Activated B cell treated with CpG ODN at 0.5 μM for 24 hours (primary cell): ENCODE measurements at regions not wholly inside any gene's neighbourhood (a gene's known extent, or its start where the extent isn't known, plus 50 kb on each side); places are given as distances from the start of the nearest gene placed in this dataset.

Experiments
- ATAC-seq: fragments of 200-7000 bp; cut with Tn5 transposase; one replicate; pipeline ENCODE4 v1.10.0; 2021; ENCODE audit warnings: low read depth, mild to moderate bottlenecking, moderate library complexity
- CTCF ChIA-PET: fragments of 350-600 bp; sonication (Branson Sonifier 250); formaldehyde crosslinking; loops from one replicate; lab custom pipeline; 2021; ENCODE audit warnings: antibody characterized with exemption; lab: Charles Lee
- POLR2A ChIA-PET: fragments of 350-600 bp; sonication (Branson Sonifier 250); formaldehyde crosslinking; loops from one replicate; lab custom pipeline; 2021; ENCODE audit warnings: antibody characterized with exemption; lab: Charles Lee
- DNase-seq: peaks from one replicate; pipeline ENCODE4 v3.0.0; 2022
- H3K27ac Mint-ChIP-seq: one replicate; pipeline ENCODE4 v1.8.0; 2020; ENCODE audit warnings: mixed read lengths
- H3K27me3 Mint-ChIP-seq: one replicate; pipeline ENCODE4 v1.8.0; 2021; ENCODE audit warnings: mixed read lengths
- H3K36me3 Mint-ChIP-seq: one replicate; pipeline ENCODE4 v1.8.0; 2021; ENCODE audit warnings: low read depth, mixed read lengths
- H3K4me1 Mint-ChIP-seq: one replicate; pipeline ENCODE4 v1.8.0; 2021; ENCODE audit warnings: mixed read lengths
- H3K4me3 Mint-ChIP-seq: one replicate; pipeline ENCODE4 v1.8.0; 2020; ENCODE audit warnings: mild to moderate bottlenecking, mixed read lengths
- H3K9me3 Mint-ChIP-seq: one replicate; pipeline ENCODE4 v1.8.0; 2020; ENCODE audit warnings: mixed read lengths
- intact Hi-C: fragments of 100-400 bp; cut with micrococcal nuclease; formaldehyde crosslinking; loops from one replicate; pipeline ENCODE4 v1.15.1; 2024
- TF ChIP-seq, protein P1 (sequence below): fragments of 200-600 bp; IDR thresholded peaks from one replicate; pipeline ENCODE4 v1.8.0; 2022; ENCODE audit warnings: antibody characterized with exemption, mild to moderate bottlenecking

DNA sequence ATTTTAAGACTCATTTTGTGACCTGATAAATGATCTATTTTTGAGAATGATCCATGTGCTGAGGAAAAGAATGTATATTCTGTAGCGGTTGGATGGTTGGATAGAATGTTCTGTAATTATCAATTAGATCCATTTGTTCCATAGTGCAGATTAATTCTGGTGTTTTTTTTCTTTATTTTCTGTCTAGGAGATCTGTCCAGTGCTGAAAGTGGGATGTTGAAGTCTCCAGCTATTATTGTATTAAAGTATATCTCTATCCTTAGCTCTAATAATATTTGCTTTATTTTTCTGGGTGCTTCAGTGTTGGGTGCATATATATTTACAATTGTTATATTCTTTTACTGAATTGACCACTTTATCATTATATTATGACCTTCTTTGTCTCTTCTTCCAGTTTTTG lies 1344.9 kb upstream of the TENM3 start:
- DNase-seq (no peak), ATAC-seq (no peak)
- no peaks in the 10 kb centered on the region for H3K36me3 Mint-ChIP-seq
- peaks cover 14% of the 10 kb centered on the region for H3K9me3 Mint-ChIP-seq
- no peak overlapping the region for H3K27ac Mint-ChIP-seq
- H3K4me1 Mint-ChIP-seq: no peaks in the 10 kb centered on the region
- CTCF ChIA-PET: no interaction called here
- POLR2A ChIA-PET: no interaction called here
- intact Hi-C loops: no loop called here
- H3K27me3 Mint-ChIP-seq: no peaks in the 10 kb centered on the region
- H3K4me3 Mint-ChIP-seq: no peak overlapping the region
- TF ChIP-seq, protein P1, sequence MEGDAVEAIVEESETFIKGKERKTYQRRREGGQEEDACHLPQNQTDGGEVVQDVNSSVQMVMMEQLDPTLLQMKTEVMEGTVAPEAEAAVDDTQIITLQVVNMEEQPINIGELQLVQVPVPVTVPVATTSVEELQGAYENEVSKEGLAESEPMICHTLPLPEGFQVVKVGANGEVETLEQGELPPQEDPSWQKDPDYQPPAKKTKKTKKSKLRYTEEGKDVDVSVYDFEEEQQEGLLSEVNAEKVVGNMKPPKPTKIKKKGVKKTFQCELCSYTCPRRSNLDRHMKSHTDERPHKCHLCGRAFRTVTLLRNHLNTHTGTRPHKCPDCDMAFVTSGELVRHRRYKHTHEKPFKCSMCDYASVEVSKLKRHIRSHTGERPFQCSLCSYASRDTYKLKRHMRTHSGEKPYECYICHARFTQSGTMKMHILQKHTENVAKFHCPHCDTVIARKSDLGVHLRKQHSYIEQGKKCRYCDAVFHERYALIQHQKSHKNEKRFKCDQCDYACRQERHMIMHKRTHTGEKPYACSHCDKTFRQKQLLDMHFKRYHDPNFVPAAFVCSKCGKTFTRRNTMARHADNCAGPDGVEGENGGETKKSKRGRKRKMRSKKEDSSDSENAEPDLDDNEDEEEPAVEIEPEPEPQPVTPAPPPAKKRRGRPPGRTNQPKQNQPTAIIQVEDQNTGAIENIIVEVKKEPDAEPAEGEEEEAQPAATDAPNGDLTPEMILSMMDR: no peak

DNA sequence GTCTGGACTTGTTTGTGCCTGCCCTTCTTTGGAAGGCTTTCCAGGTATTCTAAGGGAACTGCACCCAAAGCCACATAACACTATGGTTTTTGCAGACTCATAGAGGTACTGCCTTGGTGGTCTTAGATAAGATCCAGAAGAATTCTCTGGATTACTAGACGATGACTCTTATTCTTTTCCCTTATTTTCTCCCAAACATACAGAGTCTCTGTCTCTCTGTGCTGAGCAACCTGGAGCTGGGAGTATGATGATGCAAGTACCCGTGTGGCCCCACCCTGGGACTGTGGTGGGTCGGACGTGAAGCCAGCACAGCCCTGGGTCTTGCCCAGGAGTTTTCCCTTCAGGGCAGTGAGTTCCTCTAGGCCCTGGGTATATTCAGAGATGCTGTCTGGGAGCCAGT lies 1342.4 kb upstream of the TENM3 start:
- DNase-seq: no peak
- CTCF ChIA-PET: no interaction called here
- intact Hi-C loops: no loop called here
- Mint-ChIP-seq H3K4me1 (no peaks in the 10 kb centered on the region), H3K4me3 (no peak overlapping the region), H3K27ac (no peak overlapping the region), H3K36me3 (no peaks in the 10 kb centered on the region), H3K9me3 (peaks cover 16% of the 10 kb centered on the region), H3K27me3 (no peaks in the 10 kb centered on the region)
- POLR2A ChIA-PET: no interaction called here
- TF ChIP-seq, protein P1: no peak
- ATAC-seq: no peak

DNA sequence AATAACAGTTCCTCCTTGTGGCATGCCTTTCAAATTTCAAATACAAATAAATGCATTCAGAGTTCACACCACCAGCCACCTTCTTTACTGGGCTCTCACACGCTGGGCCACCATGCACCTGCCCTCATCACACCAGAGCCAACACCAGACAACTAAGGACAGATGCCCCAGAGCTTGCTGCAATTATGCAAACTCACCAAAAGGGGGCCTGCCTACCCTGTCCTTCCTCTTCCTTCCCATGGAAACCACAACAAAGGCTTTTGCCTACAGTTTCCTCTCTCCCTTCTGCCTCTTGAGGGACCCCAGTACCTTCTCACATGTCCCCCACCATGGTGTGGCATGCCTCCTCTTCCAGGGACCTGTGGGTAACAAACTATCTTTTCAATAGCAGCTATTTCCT lies 1333.9 kb upstream of the TENM3 start:
- Mint-ChIP-seq H3K27ac (no peak overlapping the region), H3K9me3 (peaks cover under 1% of the 10 kb centered on the region), H3K36me3 (no peaks in the 10 kb centered on the region), H3K4me3 (no peak overlapping the region), H3K4me1 (no peaks in the 10 kb centered on the region), H3K27me3 (no peaks in the 10 kb centered on the region)
- TF ChIP-seq, protein P1: no peak
- ChIA-PET CTCF (no interaction called here), POLR2A (no interaction called here)
- DNase-seq: no peak
- intact Hi-C loops: no loop called here
- ATAC-seq: no peak

DNA sequence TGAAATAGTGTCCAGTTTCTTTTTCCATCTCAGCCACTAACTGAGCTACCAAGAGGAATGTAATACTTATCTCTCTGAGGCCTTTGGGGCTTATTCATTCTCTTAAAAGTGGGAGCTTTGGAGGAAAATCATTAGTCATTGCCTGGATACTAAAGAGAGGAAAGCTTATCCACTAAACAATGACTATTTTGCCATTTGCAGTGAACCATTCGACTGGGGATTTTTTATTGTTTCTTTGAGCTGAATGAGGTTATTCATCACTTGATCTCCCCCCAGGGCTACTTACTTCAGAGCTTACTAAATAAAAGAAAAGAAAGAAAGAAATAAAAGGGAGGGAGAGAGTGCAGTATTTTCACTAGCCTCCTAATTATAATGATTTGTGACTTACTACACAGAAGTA lies 1329.5 kb upstream of the TENM3 start:
- H3K27ac Mint-ChIP-seq: no peak overlapping the region
- ATAC-seq: no peak
- intact Hi-C loops: no loop called here

DNA sequence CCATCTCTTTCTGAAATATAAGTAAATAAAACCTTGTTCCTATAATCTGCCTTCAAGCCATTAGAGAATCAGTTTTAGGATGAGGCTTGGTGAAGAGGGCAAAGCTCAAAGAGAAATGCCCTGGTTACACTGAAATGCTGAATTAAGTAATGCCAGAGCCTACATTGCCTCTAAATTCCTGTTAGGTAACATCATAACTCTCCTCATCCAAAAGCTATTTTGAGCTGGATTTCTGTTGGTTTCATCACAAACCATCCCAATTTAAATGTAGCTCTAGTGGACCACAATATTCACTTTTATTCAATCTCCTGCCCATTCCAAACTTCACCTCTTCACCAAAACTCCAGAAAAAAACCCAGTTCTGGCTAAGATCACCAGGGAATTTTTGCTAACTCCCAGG lies 1319.7 kb upstream of the TENM3 start:
- DNase-seq (no peak), ATAC-seq (no peak)
- Mint-ChIP-seq H3K27ac (no peak overlapping the region), H3K36me3 (no peaks in the 10 kb centered on the region), H3K4me3 (no peak overlapping the region), H3K27me3 (no peaks in the 10 kb centered on the region), H3K4me1 (no peaks in the 10 kb centered on the region), H3K9me3 (peaks cover 1% of the 10 kb centered on the region)
- POLR2A ChIA-PET: no interaction called here
- intact Hi-C loops: no loop called here
- TF ChIP-seq, protein P1: no peak
- CTCF ChIA-PET: no interaction called here

More for the DNA sequence above, 1329.5 kb upstream of the TENM3 start:
- CTCF ChIA-PET: no interaction called here
- H3K27me3 Mint-ChIP-seq: no peaks in the 10 kb centered on the region
- H3K4me3 Mint-ChIP-seq: no peak overlapping the region
- H3K36me3 Mint-ChIP-seq: no peaks in the 10 kb centered on the region
- H3K4me1 Mint-ChIP-seq: no peaks in the 10 kb centered on the region
- TF ChIP-seq, protein P1: no peak
- POLR2A ChIA-PET: no interaction called here
- no peaks in the 10 kb centered on the region for H3K9me3 Mint-ChIP-seq
- DNase-seq: no peak
